Left ventricle myocardium inferior (tissue), 1 donor: ENCODE measurements at regions not wholly inside any gene's neighbourhood (a gene's known extent, or its start where the extent isn't known, plus 50 kb on each side); places are given as distances from the start of the nearest gene placed in this dataset.
A peak's percentile ranks its signal among the peaks of the same experiment; 100 is the strongest.

Experiments used
- DNase-seq: peaks from one replicate; pipeline ENCODE4 v3.0.0-alpha.2; 2020
- H3K27ac ChIP-seq: fragments of 200-600 bp; replicated peaks from 2 replicates; pipeline ENCODE4 v1.8.0; 2021
- H3K27me3 ChIP-seq: fragments of 200-600 bp; 2 replicates; pipeline ENCODE4 v1.8.0; 2021; ENCODE audit warnings: low read depth
- H3K36me3 ChIP-seq: fragments of 200-600 bp; 2 replicates; pipeline ENCODE4 v1.8.0; 2021
- H3K4me1 ChIP-seq: fragments of 200-600 bp; 2 replicates; pipeline ENCODE4 v1.8.0; 2021
- H3K4me3 ChIP-seq: fragments of 200-600 bp; 2 replicates; pipeline ENCODE4 v1.8.0; 2021; ENCODE audit warnings: mild to moderate bottlenecking, moderate library complexity
- H3K9me3 ChIP-seq: fragments of 200-600 bp; replicated peaks from 2 replicates; pipeline ENCODE4 v1.8.0; 2021
- intact Hi-C: fragments of 100-400 bp; cut with micrococcal nuclease; formaldehyde crosslinking; loops from one replicate; pipeline ENCODE4 v1.11.0; 2022
- TF ChIP-seq, protein P1 (sequence below): fragments of 200-600 bp; IDR thresholded peaks from 2 replicates; pipeline ENCODE4 v1.8.0; 2021; ENCODE audit warnings: antibody characterized with exemption, mild to moderate bottlenecking, borderline replicate concordance
- donor health status: DM: no; HTN: yes; CAD: no; lungs with severe emphysema.

GRCh38 chr6:43995137-43995536 is 132.1 kb downstream of the MRPL14 start:
- H3K27me3 ChIP-seq, result peaks cover 5% of the 10 kb centered on the region
- no peak for DNase-seq
- no peak overlapping the region for H3K4me3 ChIP-seq
- peak overlapping the region; percentile 93 for H3K27ac ChIP-seq
- intact Hi-C loops, result no loop called here
- no peaks in the 10 kb centered on the region for H3K9me3 ChIP-seq
- TF ChIP-seq, protein P1, sequence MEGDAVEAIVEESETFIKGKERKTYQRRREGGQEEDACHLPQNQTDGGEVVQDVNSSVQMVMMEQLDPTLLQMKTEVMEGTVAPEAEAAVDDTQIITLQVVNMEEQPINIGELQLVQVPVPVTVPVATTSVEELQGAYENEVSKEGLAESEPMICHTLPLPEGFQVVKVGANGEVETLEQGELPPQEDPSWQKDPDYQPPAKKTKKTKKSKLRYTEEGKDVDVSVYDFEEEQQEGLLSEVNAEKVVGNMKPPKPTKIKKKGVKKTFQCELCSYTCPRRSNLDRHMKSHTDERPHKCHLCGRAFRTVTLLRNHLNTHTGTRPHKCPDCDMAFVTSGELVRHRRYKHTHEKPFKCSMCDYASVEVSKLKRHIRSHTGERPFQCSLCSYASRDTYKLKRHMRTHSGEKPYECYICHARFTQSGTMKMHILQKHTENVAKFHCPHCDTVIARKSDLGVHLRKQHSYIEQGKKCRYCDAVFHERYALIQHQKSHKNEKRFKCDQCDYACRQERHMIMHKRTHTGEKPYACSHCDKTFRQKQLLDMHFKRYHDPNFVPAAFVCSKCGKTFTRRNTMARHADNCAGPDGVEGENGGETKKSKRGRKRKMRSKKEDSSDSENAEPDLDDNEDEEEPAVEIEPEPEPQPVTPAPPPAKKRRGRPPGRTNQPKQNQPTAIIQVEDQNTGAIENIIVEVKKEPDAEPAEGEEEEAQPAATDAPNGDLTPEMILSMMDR, result no peak
- peaks cover 34% of the 10 kb centered on the region for H3K4me1 ChIP-seq
- no peaks in the 10 kb centered on the region for H3K36me3 ChIP-seq

DNA sequence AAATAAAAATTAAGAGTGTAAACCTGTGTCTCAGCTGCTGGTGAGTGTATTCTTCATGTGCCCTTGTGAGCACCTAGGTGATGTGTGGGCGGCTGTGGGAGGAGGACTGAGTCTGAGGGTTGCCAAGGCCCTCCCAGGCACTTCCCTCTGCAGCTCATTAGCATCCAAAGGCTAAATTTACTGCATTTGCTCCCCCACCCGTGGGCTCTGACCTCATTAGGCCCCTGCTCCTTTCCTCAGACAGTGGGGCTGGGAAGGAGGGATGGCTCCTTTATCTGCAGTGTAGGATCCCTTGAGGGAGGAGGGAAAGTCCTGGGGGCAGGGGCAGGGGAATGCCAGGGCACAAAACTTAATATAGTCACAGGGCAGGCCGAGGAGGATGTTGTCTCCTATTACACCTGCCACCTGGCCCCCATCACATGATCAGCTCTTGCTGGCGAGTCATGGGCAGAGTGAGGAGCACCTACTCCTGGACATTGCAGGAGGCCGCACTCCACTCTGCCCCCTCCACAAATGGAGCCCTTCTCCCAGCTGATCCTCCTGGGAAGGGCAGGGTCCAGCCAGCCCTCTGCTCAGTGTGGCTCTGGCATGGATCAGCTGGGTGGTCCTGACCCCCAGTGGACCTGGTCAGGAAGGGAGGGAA is 133.2 kb downstream of the MRPL14 start:
- intact Hi-C loops, result no loop called here
- no peaks in the 10 kb centered on the region for H3K27me3 ChIP-seq
- peaks cover 44% of the 10 kb centered on the region for H3K4me1 ChIP-seq
- no peak for DNase-seq
- no peak overlapping the region for H3K4me3 ChIP-seq
- no peaks in the 10 kb centered on the region for H3K36me3 ChIP-seq
- no peaks in the 10 kb centered on the region for H3K9me3 ChIP-seq
- TF ChIP-seq, protein P1, result no peak
- peak overlapping the region; percentile 93 for H3K27ac ChIP-seq

DNA sequence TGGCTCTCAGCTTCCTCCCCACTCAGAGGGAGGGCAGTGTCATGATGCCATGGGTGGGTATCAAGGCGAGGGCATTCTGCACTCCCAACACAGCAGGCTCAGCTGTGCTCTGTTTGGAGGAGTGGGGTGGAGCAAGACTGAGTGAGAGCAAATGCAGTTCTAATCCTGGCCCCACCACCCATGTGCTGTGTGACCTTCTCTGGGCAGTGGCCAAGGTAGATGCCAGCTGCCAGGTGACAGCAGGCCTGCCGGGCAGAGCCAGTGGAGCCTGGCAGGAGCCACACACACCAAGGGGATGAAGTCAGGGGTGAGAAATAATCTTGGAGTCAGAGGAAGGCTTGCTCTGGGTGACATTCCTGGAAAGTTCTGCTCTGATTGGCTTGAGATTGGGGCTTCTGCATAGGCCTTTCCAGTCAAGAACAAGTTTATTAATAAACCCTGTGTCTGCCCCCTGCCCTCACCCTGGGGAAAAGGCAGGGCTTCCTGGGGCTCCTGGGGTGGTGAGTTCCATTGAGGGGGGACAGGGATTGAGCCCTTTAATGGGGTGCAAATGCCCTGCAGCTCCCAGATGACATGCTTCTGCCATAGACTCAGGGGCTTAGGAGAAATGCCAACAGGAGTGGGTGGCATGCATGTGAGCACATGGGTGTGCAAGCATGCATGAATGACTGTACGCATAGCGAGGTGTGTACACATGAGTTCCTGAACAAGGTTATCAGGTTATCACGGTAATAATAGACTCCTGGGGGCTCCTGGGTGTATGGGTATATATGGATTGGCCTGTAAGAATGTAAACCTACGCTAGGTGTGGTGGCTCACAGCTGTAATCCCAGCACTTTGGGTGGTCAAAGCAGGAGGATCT is 134.2 kb downstream of the MRPL14 start:
- intact Hi-C loops, result no loop called here
- H3K27ac ChIP-seq, result peak overlapping the region; percentile 93
- peaks cover 44% of the 10 kb centered on the region for H3K4me1 ChIP-seq

GRCh38 chr6:43992126-43992663 is 135.1 kb downstream of the MRPL14 start:
- peaks cover 47% of the 10 kb centered on the region for H3K4me1 ChIP-seq
- no peaks in the 10 kb centered on the region for H3K36me3 ChIP-seq
- no peak for DNase-seq
- intact Hi-C loops, result no loop called here
- H3K27me3 ChIP-seq, result no peaks in the 10 kb centered on the region
- peak overlapping the region; percentile 93 for H3K27ac ChIP-seq
- H3K9me3 ChIP-seq, result no peaks in the 10 kb centered on the region
- peak overlapping the region; percentile 19 for H3K4me3 ChIP-seq
- TF ChIP-seq, protein P1, result no peak

More for the DNA sequence above, 134.2 kb downstream of the MRPL14 start:
- no peak overlapping the region for H3K4me3 ChIP-seq
- DNase-seq, result peak; percentile 72
- H3K9me3 ChIP-seq, result no peaks in the 10 kb centered on the region
- H3K36me3 ChIP-seq, result no peaks in the 10 kb centered on the region
- H3K27me3 ChIP-seq, result no peaks in the 10 kb centered on the region
- TF ChIP-seq, protein P1, result no peak

DNA sequence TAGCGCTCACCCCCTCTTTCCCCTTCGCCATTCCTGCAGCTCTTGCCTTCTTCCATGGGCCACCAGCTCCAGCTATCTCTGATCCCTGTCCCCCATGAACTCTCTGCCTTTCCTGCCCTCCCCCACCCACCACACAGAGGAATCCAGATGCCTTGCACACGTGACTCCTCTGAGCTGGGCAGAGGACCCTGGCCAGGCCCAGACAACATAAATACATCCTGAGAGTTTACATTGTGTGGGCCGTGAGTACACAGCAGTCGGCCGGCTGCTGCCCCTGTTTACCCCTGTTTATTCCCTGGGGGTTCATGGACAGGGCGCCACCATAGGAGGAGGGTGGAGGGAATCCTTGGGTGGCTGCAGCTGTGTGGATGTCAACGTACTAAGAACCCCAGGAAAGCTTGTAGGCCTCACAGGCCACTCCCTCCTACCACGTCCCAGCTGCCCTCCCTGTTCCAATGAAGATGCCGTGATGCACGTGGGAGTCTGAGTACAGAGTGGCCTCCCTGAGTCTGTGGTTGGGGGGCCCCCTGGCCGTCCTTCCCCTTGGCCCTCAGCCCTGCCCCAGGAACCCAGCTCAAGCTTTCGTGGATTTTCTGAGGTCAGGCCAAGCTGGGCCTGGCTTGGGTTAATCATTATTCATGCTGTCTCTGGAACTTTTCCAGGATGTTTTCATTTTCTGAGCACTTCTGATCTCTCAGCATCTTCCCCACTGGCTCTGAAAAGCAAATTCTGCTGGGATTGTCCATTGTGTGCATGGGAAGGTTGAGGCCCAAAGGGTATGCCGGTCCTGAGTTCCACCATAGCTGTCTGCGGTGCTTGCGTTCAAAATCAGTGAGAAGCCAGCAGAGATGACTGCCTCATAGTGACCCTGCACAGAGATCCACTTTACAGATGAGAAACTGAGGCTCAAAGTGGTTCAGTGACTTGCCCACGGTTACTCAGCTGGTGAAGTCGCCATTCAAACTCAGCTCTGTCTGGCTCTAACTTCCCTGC is 136.3 kb downstream of the MRPL14 start:
- TF ChIP-seq, protein P1, result no peak
- Histone ChIP-seq H3K4me3 (peak overlapping the region; percentile 1), H3K36me3 (no peaks in the 10 kb centered on the region), H3K27me3 (no peaks in the 10 kb centered on the region), H3K9me3 (no peaks in the 10 kb centered on the region), H3K27ac (peak overlapping the region; percentile 93), H3K4me1 (peaks cover 59% of the 10 kb centered on the region)
- no peak for DNase-seq
- intact Hi-C loops, result no loop called here
